Neural cell (in vitro differentiated cells): ENCODE measurements at regions not wholly inside any gene's neighbourhood (a gene's known extent, or its start where the extent isn't known, plus 50 kb on each side); places are given as distances from the start of the nearest gene placed in this dataset.

Experiments used
- H2AFZ ChIP-seq: fragments of 200-600, 300-800 bp; sonication (generic), shearing (Covaris generic); 2 replicates; pipeline ENCODE4 v1.6.0; 2014; ENCODE audit warnings: low read depth, mild to moderate bottlenecking, antibody characterized with exemption, low read length, moderate library complexity
- H3F3A ChIP-seq: fragments of 200-600 bp; shearing (Covaris generic); 2 replicates; pipeline ENCODE4 v1.6.1; 2016; ENCODE audit warnings: mild to moderate bottlenecking, moderate library complexity, mixed read lengths, antibody characterized with exemption, low read length; ENCODE audit not compliant: insufficient read depth, poor library complexity, severe bottlenecking
- H3K27ac ChIP-seq: fragments of 200-600, 300-800 bp; sonication (generic), shearing (Covaris generic); 2 replicates; pipeline ENCODE4 v1.5.1; 2014; ENCODE audit warnings: mild to moderate bottlenecking, low read length, moderate library complexity
- H3K27me3 ChIP-seq: fragments of 300-800, 200-600 bp; sonication (generic), shearing (Covaris generic); 2 replicates; pipeline ENCODE4 v1.6.0; 2014; ENCODE audit warnings: mild to moderate bottlenecking, low read depth, low read length, moderate library complexity; ENCODE audit not compliant: insufficient read depth
- H3K36me3 ChIP-seq: fragments of 300-800, 200-600 bp; sonication (generic), shearing (Covaris generic); 2 replicates; pipeline ENCODE4 v1.5.1; 2014; ENCODE audit warnings: mild to moderate bottlenecking, antibody characterized with exemption, low read length, moderate library complexity; ENCODE audit not compliant: insufficient read depth
- H3K4me2 ChIP-seq: fragments of 300-800, 200-600 bp; sonication (generic), shearing (Covaris generic); 2 replicates; pipeline ENCODE4 v1.6.0; 2014; ENCODE audit warnings: mild to moderate bottlenecking, low read length
- H3K4me3 ChIP-seq: fragments of 300-800, 200-600 bp; sonication (generic), shearing (Covaris generic); 2 replicates; pipeline ENCODE4 v1.5.1; 2014; ENCODE audit warnings: mild to moderate bottlenecking, low read length, moderate library complexity
- H3K79me2 ChIP-seq: fragments of 200-600 bp; shearing (Covaris generic); replicated peaks from 2 replicates; pipeline ENCODE4 v1.6.0; 2014; ENCODE audit warnings: mild to moderate bottlenecking, low read length, moderate library complexity; ENCODE audit not compliant: insufficient read depth
- H3K9ac ChIP-seq: fragments of 300-800, 200-600 bp; sonication (generic), shearing (Covaris generic); 2 replicates; pipeline ENCODE4 v1.6.1; 2016; ENCODE audit warnings: mild to moderate bottlenecking, low read length, mixed read lengths
- H3K9me2 ChIP-seq: fragments of 200-600 bp; shearing (Covaris generic); 2 replicates; pipeline ENCODE4 v1.6.1; 2016; ENCODE audit warnings: mild to moderate bottlenecking, low read length, mixed read lengths; ENCODE audit not compliant: insufficient read depth
- H3K9me3 ChIP-seq: fragments of 200-600, 300-800 bp; sonication (generic), shearing (Covaris generic); 2 replicates; pipeline ENCODE4 v1.6.1; 2016; ENCODE audit warnings: mild to moderate bottlenecking, mixed run types, low read length, moderate library complexity, mixed read lengths
- H4K20me1 ChIP-seq: fragments of 200-600 bp; shearing (Covaris generic); 2 replicates; pipeline ENCODE4 v1.6.1; 2016; ENCODE audit warnings: mild to moderate bottlenecking, mixed run types; ENCODE audit not compliant: insufficient read depth
- EP300 ChIP-seq: fragments of 450-650 bp; conservative IDR thresholded peaks from 2 replicates; pipeline ENCODE4 v1.6.1; 2014; ENCODE audit warnings: antibody characterized with exemption, mild to moderate bottlenecking, moderate library complexity; ENCODE audit not compliant: poor library complexity, severe bottlenecking
- EZH2 ChIP-seq: fragments of 200-600, 300-800 bp; shearing (Covaris generic), sonication (generic); IDR thresholded peaks from 2 replicates; pipeline ENCODE4 v1.6.1; 2014; ENCODE audit warnings: antibody characterized with exemption, low read length, borderline replicate concordance, mild to moderate bottlenecking; ENCODE audit not compliant: insufficient read depth, poor library complexity, severe bottlenecking
- MXI1 ChIP-seq: fragments of 450-650 bp; conservative IDR thresholded peaks from 2 replicates; pipeline ENCODE4 v1.6.1; 2014; ENCODE audit warnings: antibody characterized with exemption, mild to moderate bottlenecking; ENCODE audit not compliant: poor library complexity, severe bottlenecking
- POLR2AphosphoS5 ChIP-seq: IDR thresholded peaks from 2 replicates; pipeline ENCODE4 v1.6.1; 2012
- RAD21 ChIP-seq: fragments of 450-650 bp; conservative IDR thresholded peaks from 2 replicates; pipeline ENCODE4 v1.6.1; 2014; ENCODE audit warnings: antibody characterized with exemption, mild to moderate bottlenecking, moderate library complexity
- SMC3 ChIP-seq: fragments of 450-650 bp; conservative IDR thresholded peaks from 2 replicates; pipeline ENCODE4 v1.6.1; 2014; ENCODE audit warnings: antibody characterized with exemption, mild to moderate bottlenecking, moderate library complexity; ENCODE audit not compliant: poor library complexity
- TAF1 ChIP-seq: IDR thresholded peaks from 2 replicates; pipeline ENCODE4 v1.6.1; 2012; ENCODE audit warnings: low read depth
- TF ChIP-seq, protein P1 (sequence below): IDR thresholded peaks from 2 replicates; pipeline ENCODE4 v1.6.1; 2012; ENCODE audit warnings: borderline replicate concordance
- TF ChIP-seq, protein P2 (sequence below): fragments of 450-650 bp; IDR thresholded peaks from 2 replicates; pipeline ENCODE4 v1.5.1; 2014; ENCODE audit warnings: antibody characterized with exemption, mild to moderate bottlenecking, moderate library complexity; ENCODE audit not compliant: poor library complexity, severe bottlenecking

DNA sequence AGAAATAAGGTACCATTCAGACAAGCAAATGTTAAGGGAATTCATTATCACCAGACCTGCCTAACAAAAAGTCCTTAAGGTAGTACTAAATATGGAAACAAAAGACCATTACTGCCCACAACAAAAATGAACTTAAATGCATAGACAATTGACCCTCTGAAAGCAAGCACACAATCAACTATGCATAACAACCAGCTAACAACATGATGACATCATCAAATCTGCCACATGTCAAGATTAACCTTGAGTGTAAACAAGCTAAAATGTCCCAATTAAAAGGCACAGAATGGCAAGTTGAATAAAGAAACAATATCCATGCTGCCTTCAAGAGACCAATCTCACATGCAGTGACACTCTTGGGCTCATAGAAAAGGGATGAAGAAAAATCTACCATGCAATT lies 160.7 kb upstream of the CPXCR1 start:
- no peaks in the 10 kb centered on the region for H3K36me3 ChIP-seq
- no peak overlapping the region for H2AFZ ChIP-seq
- no peaks in the 10 kb centered on the region for H3K9me2 ChIP-seq
- TF ChIP-seq TAF1: no peak
- TF ChIP-seq EZH2: no peak
- no peak for TF ChIP-seq RAD21
- no peak for TF ChIP-seq MXI1
- no peak for TF ChIP-seq EP300
- no peak for TF ChIP-seq POLR2AphosphoS5
- TF ChIP-seq SMC3: no peak
- TF ChIP-seq, protein P1, sequence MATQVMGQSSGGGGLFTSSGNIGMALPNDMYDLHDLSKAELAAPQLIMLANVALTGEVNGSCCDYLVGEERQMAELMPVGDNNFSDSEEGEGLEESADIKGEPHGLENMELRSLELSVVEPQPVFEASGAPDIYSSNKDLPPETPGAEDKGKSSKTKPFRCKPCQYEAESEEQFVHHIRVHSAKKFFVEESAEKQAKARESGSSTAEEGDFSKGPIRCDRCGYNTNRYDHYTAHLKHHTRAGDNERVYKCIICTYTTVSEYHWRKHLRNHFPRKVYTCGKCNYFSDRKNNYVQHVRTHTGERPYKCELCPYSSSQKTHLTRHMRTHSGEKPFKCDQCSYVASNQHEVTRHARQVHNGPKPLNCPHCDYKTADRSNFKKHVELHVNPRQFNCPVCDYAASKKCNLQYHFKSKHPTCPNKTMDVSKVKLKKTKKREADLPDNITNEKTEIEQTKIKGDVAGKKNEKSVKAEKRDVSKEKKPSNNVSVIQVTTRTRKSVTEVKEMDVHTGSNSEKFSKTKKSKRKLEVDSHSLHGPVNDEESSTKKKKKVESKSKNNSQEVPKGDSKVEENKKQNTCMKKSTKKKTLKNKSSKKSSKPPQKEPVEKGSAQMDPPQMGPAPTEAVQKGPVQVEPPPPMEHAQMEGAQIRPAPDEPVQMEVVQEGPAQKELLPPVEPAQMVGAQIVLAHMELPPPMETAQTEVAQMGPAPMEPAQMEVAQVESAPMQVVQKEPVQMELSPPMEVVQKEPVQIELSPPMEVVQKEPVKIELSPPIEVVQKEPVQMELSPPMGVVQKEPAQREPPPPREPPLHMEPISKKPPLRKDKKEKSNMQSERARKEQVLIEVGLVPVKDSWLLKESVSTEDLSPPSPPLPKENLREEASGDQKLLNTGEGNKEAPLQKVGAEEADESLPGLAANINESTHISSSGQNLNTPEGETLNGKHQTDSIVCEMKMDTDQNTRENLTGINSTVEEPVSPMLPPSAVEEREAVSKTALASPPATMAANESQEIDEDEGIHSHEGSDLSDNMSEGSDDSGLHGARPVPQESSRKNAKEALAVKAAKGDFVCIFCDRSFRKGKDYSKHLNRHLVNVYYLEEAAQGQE: no peak
- TF ChIP-seq, protein P2, sequence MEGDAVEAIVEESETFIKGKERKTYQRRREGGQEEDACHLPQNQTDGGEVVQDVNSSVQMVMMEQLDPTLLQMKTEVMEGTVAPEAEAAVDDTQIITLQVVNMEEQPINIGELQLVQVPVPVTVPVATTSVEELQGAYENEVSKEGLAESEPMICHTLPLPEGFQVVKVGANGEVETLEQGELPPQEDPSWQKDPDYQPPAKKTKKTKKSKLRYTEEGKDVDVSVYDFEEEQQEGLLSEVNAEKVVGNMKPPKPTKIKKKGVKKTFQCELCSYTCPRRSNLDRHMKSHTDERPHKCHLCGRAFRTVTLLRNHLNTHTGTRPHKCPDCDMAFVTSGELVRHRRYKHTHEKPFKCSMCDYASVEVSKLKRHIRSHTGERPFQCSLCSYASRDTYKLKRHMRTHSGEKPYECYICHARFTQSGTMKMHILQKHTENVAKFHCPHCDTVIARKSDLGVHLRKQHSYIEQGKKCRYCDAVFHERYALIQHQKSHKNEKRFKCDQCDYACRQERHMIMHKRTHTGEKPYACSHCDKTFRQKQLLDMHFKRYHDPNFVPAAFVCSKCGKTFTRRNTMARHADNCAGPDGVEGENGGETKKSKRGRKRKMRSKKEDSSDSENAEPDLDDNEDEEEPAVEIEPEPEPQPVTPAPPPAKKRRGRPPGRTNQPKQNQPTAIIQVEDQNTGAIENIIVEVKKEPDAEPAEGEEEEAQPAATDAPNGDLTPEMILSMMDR: no peak
- H3K27ac ChIP-seq: no peak overlapping the region
- H3K79me2 ChIP-seq: no peaks in the 10 kb centered on the region
- H3K4me2 ChIP-seq: no peak overlapping the region
- H3F3A ChIP-seq: no peaks in the 10 kb centered on the region
- H3K4me3 ChIP-seq: no peak overlapping the region
- no peaks in the 10 kb centered on the region for H3K9me3 ChIP-seq
- H3K27me3 ChIP-seq: no peaks in the 10 kb centered on the region
- no peak overlapping the region for H3K9ac ChIP-seq
- no peaks in the 10 kb centered on the region for H4K20me1 ChIP-seq

DNA sequence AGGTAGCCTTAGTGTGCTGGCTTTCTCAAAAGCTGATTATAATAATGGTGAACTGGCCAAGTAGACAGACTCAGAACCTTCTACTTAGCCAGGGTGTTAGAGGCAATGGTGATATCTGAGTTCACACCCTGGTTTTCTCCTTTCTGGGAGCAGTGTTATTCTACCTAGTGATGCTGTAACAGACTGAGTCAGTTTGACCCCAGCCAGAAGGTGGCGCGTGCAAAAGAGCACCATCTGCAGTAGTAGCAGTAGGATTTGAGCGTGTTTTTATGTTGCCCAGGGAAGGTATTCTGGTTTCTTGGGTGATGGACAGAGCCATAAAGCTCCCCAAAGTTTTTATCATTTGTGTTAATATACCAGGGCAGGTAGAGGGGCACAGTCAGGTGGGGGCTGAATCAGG lies 143.8 kb upstream of the CPXCR1 start:
- H3K27me3 ChIP-seq: no peaks in the 10 kb centered on the region
- no peaks in the 10 kb centered on the region for H4K20me1 ChIP-seq

More for the DNA sequence above, 143.8 kb upstream of the CPXCR1 start:
- no peak overlapping the region for H3K4me2 ChIP-seq
- TF ChIP-seq SMC3 (no peak), RAD21 (no peak), POLR2AphosphoS5 (no peak), MXI1 (no peak), EP300 (no peak), TAF1 (no peak), EZH2 (no peak)
- TF ChIP-seq, protein P2: no peak
- TF ChIP-seq, protein P1: no peak
- no peak overlapping the region for H2AFZ ChIP-seq
- no peak overlapping the region for H3K4me3 ChIP-seq
- no peaks in the 10 kb centered on the region for H3K36me3 ChIP-seq
- no peaks in the 10 kb centered on the region for H3F3A ChIP-seq
- H3K9me2 ChIP-seq: no peaks in the 10 kb centered on the region
- H3K9ac ChIP-seq: no peak overlapping the region
- H3K79me2 ChIP-seq: no peaks in the 10 kb centered on the region
- H3K9me3 ChIP-seq: no peaks in the 10 kb centered on the region
- H3K27ac ChIP-seq: no peak overlapping the region
